ENCODE measurements at regions not wholly inside any gene's neighbourhood (a gene's known extent, or its start where the extent isn't known, plus 50 kb on each side); places are given as distances from the start of the nearest gene placed in this dataset.

DNA sequence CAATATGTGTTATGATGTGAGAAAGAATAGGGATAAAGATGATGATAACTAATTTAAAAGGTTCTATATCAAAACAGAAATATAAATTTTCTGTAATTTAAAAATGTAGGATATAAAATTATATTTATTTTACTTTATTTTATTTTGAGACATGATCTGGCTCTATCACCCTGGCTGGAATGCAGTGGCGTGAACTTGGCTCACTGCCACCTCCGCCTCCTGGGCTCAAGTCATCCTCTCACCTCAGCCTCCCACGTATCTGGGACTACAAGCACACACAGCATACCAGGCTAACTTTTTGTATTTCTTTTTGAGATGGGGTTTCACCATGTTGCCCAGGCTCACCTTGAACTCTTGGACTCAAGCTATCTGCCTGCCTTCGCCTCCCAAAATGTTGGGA, 214.9 kb upstream of the SLITRK1 start:
- no peaks in the 10 kb centered on the region for H3F3A ChIP-seq (replicated peaks; ENCODE audit: low read depth)
- no peaks in the 10 kb centered on the region for H3K36me3 ChIP-seq (ENCODE audit: insufficient read depth)
- no peaks in the 10 kb centered on the region for H3K9me2 ChIP-seq (ENCODE audit: insufficient read depth)
- H3K4me3 ChIP-seq, result no peak overlapping the region
- H3K4me1 ChIP-seq (ENCODE audit: insufficient read depth), result no peaks in the 10 kb centered on the region
- no peaks in the 10 kb centered on the region for H4K20me1 ChIP-seq (replicated peaks; ENCODE audit: insufficient read depth)
- H2AFZ ChIP-seq, result no peak overlapping the region
- Mint-ChIP-seq H3K4me1 (no peaks in the 10 kb centered on the region), H3K9me3 (no peaks in the 10 kb centered on the region), H3K27me3 (ENCODE audit: insufficient read depth, low read depth, poor library complexity) (no peaks in the 10 kb centered on the region), H3K4me3 (no peak overlapping the region), H3K36me3 (ENCODE audit: low read depth) (no peaks in the 10 kb centered on the region), H3K27ac (no peak overlapping the region)
- no peaks in the 10 kb centered on the region for H3K27me3 ChIP-seq (ENCODE audit: insufficient read depth)
- ATAC-seq, result no peak
- no peak overlapping the region for H3K4me2 ChIP-seq
- no peak for DNase-seq (ENCODE audit: low spot score)
- H3K27ac ChIP-seq (ENCODE audit: low read depth), result no peak overlapping the region
- no peaks in the 10 kb centered on the region for H3K79me2 ChIP-seq (replicated peaks; ENCODE audit: insufficient read depth)
- TF ChIP-seq EZH2 (IDR thresholded peaks at IDR 0.05; ENCODE audit: low read depth, unreplicated experiment) (no peak), EZH2phosphoT487 (IDR thresholded peaks at IDR 0.05; ENCODE audit: unreplicated experiment) (no peak), JUNB (IDR thresholded peaks at IDR 0.05; ENCODE audit: unreplicated experiment) (no peak), POLR2AphosphoS5 (IDR thresholded peaks at IDR 0.05; ENCODE audit: low read depth) (no peak), ZNF114 (CRISPR knock-in tag; IDR thresholded peaks at IDR 0.05) (no peak), CREB1 (CRISPR knock-in tag; IDR thresholded peaks at IDR 0.05; ENCODE audit: low read depth) (no peak), ZNF331 (CRISPR knock-in tag; IDR thresholded peaks at IDR 0.05; ENCODE audit: low read depth) (no peak), STAT1 (IDR thresholded peaks at IDR 0.05; ENCODE audit: unreplicated experiment) (no peak), NANOG (IDR thresholded peaks at IDR 0.05; ENCODE audit: borderline replicate concordance) (no peak)
- TF ChIP-seq, protein P1, sequence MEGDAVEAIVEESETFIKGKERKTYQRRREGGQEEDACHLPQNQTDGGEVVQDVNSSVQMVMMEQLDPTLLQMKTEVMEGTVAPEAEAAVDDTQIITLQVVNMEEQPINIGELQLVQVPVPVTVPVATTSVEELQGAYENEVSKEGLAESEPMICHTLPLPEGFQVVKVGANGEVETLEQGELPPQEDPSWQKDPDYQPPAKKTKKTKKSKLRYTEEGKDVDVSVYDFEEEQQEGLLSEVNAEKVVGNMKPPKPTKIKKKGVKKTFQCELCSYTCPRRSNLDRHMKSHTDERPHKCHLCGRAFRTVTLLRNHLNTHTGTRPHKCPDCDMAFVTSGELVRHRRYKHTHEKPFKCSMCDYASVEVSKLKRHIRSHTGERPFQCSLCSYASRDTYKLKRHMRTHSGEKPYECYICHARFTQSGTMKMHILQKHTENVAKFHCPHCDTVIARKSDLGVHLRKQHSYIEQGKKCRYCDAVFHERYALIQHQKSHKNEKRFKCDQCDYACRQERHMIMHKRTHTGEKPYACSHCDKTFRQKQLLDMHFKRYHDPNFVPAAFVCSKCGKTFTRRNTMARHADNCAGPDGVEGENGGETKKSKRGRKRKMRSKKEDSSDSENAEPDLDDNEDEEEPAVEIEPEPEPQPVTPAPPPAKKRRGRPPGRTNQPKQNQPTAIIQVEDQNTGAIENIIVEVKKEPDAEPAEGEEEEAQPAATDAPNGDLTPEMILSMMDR (conservative IDR thresholded peaks at IDR 0.05; ENCODE audit: low read depth in 2 of 2), result no peak
- TF ChIP-seq, protein P2, sequence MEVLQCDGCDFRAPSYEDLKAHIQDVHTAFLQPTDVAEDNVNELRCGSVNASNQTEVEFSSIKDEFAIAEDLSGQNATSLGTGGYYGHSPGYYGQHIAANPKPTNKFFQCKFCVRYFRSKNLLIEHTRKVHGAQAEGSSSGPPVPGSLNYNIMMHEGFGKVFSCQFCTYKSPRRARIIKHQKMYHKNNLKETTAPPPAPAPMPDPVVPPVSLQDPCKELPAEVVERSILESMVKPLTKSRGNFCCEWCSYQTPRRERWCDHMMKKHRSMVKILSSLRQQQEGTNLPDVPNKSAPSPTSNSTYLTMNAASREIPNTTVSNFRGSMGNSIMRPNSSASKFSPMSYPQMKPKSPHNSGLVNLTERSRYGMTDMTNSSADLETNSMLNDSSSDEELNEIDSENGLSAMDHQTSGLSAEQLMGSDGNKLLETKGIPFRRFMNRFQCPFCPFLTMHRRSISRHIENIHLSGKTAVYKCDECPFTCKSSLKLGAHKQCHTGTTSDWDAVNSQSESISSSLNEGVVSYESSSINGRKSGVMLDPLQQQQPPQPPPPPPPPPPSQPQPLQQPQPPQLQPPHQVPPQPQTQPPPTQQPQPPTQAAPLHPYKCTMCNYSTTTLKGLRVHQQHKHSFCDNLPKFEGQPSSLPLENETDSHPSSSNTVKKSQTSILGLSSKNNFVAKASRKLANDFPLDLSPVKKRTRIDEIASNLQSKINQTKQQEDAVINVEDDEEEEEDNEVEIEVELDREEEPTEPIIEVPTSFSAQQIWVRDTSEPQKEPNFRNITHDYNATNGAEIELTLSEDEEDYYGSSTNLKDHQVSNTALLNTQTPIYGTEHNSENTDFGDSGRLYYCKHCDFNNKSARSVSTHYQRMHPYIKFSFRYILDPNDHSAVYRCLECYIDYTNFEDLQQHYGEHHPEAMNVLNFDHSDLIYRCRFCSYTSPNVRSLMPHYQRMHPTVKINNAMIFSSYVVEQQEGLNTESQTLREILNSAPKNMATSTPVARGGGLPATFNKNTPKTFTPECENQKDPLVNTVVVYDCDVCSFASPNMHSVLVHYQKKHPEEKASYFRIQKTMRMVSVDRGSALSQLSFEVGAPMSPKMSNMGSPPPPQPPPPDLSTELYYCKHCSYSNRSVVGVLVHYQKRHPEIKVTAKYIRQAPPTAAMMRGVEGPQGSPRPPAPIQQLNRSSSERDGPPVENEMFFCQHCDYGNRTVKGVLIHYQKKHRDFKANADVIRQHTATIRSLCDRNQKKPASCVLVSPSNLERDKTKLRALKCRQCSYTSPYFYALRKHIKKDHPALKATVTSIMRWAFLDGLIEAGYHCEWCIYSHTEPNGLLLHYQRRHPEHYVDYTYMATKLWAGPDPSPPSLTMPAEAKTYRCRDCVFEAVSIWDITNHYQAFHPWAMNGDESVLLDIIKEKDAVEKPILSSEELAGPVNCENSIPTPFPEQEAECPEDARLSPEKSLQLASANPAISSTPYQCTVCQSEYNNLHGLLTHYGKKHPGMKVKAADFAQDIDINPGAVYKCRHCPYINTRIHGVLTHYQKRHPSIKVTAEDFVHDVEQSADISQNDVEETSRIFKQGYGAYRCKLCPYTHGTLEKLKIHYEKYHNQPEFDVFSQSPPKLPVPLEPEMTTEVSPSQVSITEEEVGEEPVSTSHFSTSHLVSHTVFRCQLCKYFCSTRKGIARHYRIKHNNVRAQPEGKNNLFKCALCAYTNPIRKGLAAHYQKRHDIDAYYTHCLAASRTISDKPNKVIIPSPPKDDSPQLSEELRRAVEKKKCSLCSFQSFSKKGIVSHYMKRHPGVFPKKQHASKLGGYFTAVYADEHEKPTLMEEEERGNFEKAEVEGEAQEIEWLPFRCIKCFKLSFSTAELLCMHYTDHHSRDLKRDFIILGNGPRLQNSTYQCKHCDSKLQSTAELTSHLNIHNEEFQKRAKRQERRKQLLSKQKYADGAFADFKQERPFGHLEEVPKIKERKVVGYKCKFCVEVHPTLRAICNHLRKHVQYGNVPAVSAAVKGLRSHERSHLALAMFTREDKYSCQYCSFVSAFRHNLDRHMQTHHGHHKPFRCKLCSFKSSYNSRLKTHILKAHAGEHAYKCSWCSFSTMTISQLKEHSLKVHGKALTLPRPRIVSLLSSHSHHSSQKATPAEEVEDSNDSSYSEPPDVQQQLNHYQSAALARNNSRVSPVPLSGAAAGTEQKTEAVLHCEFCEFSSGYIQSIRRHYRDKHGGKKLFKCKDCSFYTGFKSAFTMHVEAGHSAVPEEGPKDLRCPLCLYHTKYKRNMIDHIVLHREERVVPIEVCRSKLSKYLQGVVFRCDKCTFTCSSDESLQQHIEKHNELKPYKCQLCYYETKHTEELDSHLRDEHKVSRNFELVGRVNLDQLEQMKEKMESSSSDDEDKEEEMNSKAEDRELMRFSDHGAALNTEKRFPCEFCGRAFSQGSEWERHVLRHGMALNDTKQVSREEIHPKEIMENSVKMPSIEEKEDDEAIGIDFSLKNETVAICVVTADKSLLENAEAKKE (CRISPR knock-in tag; IDR thresholded peaks at IDR 0.05), result no peak
- TF ChIP-seq, protein P3, sequence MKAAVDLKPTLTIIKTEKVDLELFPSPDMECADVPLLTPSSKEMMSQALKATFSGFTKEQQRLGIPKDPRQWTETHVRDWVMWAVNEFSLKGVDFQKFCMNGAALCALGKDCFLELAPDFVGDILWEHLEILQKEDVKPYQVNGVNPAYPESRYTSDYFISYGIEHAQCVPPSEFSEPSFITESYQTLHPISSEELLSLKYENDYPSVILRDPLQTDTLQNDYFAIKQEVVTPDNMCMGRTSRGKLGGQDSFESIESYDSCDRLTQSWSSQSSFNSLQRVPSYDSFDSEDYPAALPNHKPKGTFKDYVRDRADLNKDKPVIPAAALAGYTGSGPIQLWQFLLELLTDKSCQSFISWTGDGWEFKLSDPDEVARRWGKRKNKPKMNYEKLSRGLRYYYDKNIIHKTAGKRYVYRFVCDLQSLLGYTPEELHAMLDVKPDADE (IDR thresholded peaks at IDR 0.05), result no peak
- TF ChIP-seq, protein P4, sequence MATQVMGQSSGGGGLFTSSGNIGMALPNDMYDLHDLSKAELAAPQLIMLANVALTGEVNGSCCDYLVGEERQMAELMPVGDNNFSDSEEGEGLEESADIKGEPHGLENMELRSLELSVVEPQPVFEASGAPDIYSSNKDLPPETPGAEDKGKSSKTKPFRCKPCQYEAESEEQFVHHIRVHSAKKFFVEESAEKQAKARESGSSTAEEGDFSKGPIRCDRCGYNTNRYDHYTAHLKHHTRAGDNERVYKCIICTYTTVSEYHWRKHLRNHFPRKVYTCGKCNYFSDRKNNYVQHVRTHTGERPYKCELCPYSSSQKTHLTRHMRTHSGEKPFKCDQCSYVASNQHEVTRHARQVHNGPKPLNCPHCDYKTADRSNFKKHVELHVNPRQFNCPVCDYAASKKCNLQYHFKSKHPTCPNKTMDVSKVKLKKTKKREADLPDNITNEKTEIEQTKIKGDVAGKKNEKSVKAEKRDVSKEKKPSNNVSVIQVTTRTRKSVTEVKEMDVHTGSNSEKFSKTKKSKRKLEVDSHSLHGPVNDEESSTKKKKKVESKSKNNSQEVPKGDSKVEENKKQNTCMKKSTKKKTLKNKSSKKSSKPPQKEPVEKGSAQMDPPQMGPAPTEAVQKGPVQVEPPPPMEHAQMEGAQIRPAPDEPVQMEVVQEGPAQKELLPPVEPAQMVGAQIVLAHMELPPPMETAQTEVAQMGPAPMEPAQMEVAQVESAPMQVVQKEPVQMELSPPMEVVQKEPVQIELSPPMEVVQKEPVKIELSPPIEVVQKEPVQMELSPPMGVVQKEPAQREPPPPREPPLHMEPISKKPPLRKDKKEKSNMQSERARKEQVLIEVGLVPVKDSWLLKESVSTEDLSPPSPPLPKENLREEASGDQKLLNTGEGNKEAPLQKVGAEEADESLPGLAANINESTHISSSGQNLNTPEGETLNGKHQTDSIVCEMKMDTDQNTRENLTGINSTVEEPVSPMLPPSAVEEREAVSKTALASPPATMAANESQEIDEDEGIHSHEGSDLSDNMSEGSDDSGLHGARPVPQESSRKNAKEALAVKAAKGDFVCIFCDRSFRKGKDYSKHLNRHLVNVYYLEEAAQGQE (IDR thresholded peaks at IDR 0.05; ENCODE audit: unreplicated experiment), result no peak
